ENCODE measurements at regions not wholly inside any gene's neighbourhood (a gene's known extent, or its start where the extent isn't known, plus 50 kb on each side); places are given as distances from the start of the nearest gene placed in this dataset.
A peak's percentile ranks its signal among the peaks of the same experiment; 100 is the strongest.

DNA sequence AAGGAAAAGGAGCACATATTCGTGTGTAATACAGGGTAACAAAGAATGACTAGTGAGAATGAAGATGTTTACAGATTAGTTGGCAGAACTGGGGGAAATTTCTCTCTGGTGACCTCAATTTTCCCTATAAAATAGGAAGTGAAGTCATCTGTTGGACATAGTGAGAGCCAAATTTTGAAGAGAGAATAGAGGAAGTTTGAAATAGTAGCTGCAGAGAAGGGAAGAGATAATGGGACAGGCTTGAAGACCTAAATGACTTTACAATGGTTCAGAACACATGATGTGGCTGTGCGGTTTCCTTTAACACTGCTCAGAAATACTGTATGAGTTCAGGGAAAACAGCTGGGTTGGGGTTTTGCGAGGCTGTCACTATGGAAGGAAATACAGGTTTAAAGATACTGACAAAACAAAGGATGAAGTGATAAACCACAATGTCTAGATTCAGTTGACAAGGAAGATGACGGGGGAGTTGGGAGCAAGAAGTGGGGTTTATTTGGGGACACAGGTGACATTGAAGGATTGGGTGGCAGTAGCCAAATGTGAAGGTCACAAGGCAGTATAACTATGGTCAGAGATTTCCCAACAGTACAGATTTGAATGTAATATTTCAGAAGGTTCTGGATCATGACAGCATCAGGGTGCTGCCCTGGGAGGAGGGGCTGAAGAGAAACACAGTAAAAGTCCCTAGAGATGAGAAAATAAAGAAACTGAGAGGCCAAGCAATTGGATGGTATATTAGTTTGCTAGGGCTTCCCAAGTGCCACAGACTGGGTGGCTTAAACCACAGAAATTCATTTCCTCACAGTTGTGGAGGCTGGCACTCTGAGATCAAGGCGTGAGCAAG lies 82.6 kb upstream of the TANK start:
- peak; percentile 40 for DNase-seq

DNA sequence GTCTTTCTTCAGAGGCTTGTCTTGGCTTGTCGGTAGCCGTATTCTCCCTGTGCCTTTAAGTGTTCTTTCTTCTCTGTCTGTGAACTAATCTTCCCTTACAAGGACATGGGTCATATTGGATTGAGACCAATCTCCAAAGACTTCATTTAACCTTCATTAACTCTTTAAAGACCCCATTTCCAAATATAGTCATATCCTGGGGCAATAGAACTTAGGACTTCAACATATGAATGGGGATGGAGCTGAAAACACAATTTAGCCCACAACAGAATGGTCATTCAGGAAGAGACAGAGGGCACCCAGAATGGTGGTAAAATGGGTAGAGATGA lies 82.1 kb upstream of the TANK start:
- no peak for DNase-seq

DNA sequence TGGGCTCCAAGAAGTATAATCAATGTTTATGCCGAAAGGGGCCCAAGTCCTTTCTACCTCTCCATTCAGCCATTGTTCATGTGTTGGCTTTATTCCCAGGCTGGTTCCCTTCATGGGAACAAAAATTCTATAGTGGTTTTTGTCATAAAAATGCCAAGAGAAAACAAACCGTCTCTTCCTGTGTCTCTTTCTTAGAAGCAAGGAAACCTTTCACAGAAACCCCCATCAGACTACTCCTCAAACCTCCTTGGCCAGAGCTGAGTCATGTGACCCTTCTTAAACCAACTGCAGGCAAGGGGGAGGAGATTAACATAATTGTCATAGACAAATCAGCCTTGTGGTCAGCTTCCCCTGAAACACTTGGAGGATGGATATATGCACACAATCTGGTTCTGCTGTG lies 75.1 kb upstream of the TANK start:
- no peak for DNase-seq

DNA sequence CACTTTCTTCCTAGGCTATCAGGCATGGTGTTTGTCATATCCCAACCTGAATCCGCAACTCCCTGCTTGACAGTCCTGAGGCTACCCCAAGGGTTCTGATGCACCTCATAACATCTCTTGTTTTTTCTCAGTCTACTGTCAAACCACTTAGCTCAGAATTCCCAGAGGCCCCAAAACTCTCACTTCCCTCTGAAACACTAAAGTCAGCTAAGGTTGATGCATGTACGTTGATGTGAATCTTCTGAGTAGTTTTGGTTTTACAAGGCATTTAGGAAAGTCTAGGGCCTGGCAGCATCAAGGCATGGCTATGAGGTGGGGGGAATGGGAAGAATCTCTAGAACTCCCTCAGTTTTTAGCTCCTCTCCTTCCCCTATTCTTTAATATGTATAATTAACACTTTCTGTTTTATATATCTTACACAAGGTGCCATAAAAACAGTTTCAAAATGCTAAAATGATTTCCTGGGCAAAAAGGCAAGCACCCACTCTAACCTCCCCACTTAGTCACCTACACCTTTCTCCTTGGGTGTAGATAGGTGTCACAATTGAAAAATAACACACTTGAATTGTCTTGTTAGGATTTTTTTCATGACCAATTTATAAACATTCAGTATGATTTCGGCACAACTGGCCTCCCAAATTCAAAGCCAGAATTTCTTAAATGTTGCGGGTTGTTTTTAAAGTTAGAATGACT lies 71.4 kb upstream of the TANK start:
- DNase-seq: no peak

DNA sequence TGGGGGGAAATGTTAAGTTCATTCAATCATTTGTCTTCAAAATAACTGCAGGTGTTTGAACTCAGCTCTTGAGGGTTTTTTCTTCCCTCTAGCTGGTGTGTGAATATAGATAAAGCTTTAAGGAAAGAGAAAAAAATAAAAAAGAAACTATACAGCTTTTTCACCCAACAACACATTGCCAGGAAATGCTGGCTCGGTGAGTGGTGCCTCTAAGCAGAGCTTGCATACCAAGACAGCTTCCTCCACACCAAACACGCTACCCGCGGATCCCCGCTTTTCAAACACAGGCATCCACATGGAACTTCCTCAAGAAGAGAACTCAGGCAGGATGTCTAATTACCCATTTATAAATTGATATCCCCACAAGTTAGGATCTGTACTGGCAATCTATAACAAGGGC lies 69.8 kb upstream of the TANK start:
- DNase-seq: peak; percentile 25

DNA sequence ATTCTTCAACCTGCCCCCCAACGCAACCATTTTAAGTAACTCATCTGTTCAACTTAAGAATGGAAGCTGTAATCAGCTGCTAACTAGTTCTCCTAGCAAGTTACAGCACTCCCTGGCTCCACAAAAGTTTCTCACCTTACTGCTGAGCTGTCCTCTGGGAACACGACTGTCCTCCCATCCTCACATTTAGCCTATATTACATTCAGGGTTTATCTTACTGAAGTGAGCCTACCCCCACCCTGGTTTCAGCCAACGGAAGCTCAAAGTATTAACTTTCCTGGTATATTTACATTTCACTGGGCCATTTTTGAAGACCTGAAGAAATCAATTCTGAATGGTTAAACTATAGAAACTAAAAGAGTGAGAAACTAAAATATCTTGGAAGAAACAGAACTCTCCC lies 64.9 kb upstream of the TANK start:
- DNase-seq: no peak

DNA sequence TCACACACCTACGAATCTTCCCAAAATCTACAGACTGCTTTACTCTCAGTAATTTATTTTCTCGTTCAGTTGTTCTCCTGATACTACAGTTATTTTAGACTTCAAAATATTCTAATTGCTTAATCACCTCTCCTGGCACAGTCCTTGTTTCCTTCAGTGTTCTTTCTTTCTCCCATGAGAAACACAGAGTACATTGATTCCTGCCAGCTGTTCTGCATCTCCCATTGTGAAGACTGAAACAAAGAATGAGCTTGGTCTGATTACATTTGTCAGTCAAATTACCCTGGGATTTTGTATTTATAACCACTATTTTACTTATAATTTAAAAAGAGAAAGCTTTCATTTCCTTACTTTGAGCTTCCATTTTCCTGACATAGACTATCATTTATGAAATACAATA lies 63.9 kb upstream of the TANK start:
- DNase-seq: no peak

DNA sequence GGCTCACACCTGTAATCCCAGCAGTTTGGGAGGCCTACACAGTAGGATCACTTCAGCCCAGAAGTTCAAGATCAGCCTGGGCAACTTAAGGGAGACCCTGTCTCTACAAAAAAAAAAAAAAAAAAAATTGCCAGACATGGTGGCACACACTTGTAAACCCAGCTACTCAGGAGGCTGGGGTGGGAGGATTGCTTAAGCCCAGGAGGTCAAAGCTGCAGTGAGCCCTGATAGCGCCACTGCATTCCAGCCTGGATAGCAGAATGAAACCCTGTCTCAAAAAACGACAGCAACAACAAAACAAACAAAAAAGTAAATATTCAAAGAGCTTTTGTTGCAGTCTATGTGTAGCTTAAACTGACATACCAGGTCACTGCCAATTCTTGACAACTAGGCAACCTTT lies 63.1 kb upstream of the TANK start:
- no peak for DNase-seq

DNA sequence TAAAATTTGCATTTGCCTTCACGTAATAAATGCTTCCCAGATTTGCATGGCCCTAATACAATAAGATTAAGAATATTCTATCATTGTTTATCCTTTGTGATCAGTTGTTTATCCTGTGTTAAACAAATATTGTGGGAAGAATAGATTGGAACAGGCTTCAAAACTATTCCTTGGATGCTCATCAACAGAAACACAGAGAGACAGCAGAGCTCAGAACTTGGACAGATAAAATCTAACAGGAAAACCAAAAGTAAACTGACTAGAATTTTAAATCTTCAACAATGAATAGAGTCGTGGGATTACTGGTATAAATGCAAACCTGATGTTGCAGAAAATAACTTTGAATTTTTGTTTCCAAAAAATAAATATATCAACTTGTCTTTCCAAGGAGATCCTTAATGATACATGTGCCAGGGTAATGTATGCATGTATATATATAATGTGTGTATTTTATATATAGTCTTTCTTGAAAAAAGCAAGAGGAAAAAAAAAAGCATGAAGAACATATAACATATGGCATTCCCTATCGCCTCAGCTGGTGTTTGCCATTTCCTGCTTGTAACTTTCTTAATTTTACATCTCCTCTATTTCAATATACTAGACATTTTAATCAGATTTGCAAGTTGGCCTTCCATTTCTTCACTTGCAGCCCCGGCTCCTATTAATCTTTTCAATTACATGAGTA lies 59.9 kb upstream of the TANK start:
- no peak for DNase-seq

DNA sequence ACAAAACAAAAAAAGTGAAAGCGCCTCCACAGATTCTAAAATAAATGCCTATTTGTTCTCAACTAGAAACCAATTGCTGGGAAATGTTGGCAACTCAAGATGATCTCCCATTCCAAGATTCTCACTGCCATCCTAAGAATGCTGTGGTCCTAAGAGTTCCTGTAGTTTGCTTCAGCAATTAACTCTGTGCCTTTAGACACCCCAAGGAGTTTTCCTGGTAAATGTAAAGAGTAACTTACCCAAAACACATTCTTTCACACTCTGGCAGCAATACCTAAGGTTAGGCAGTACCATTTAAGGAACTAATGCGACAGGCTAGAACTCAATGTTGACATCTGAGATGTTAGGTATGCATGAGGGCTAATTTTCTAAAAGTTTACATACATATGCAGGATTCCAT lies 58.8 kb upstream of the TANK start:
- no peak for DNase-seq

DNA sequence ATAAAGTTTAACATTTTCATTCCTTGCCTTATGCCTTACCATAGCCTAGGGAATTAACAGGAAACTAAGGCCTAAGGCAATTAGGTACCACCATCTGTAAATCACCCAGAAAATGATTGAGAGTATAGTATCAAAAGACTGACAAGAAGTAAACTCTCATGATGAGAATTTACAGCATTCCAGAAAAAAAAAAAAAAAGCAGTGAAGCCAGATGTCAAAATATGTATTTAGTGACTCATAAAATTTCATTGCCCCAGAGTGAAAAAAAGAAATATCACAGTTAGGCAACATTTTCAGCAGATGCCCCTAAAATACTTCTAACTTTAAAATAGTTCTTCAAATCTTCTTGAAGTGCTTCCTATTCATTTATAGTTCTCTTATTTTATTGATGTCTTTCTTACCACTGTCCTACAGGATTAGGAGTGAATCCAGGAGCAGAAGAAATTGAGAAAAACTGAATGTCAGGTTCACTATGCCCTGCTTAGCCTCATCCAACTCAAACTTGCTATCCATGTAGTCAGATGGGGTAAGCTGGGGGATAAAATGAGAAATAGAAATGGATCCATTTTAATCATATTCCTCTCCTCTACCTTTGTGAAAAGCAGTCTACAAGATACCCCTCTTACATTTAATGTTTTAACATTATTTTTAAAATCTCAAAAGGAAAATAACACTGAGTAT lies 57.3 kb upstream of the TANK start:
- no peak for DNase-seq

DNA sequence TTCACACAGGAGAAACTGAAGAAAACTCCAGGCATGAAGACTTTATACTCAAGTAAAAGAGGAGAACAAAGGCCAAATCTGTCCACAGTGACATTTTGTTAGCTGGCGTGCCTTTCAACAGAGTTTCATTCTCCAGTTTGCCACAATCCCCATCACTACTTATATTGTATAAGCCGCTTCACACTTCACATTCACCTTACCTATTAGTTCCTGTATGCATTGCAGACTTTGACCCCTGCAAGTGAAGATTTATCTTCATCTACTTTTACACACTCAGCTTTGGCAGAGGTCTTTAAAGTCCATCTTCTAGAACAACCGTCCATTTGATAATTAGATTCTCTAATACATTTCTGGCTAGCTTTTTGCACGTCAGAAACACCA lies 56.8 kb upstream of the TANK start:
- DNase-seq: no peak

DNA sequence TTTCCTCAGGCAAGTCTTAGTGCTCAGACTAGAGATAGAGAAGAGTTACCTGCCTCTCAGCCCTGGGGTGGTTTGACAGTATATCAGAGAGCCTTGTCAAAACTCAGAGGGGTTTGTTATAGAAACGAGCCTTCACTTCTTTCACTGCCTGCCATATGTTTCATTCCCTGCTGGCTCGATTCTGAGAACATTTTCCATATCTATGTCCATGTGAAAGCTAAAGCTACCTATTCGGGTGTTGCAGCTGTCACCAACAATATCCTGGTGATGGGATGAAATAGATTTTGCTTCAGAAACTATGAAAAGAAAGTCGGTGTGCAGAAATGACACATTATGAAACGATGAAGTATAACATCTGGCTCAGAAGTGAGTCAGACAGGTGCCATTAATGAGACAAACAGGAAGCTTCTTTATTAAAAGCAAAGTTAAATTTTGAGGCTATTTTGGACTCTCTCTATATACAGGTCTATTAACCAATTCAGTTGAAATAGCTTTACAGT lies 56.1 kb upstream of the TANK start:
- no peak for DNase-seq

DNA sequence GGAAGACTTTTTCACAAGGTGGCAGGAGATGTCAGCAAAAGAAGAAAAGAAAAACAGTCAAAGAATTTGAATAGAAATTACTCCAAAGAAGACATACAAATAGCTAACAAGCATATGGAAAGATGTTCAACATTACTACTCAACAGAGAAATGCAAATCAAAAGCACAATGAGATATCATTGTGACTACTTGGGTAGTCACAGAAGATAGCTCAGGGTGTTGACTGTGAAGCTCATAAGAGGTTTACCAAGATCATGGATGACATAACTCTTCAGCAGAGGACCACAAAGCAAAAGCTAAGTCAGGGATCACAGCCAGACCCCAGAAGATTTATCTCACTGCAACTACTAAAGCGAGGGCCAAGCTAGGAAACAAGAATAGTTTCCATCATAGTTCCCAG lies 53.0 kb upstream of the TANK start:
- no peak for DNase-seq
